LHCN-M2 (cell line): ENCODE measurements at regions not wholly inside any gene's neighbourhood (a gene's known extent, or its start where the extent isn't known, plus 50 kb on each side); places are given as distances from the start of the nearest gene placed in this dataset.
A peak's percentile ranks its signal among the peaks of the same experiment; 100 is the strongest.
"Not testable (repeated sequence)": the region's sequence is repeated elsewhere in the genome, so short reads cannot be mapped to it uniquely, and the experiment has no call there.

Experiments used
- DNase-seq: peaks from one replicate; pipeline ENCODE4 v3.0.0-alpha.2; 2012; ENCODE audit warnings: low read depth

GRCh38 chr10:4902571-4903011, 60.6 kb upstream of the AKR1C1 start:
- DNase-seq, result peak; percentile 35

GRCh38 chr10:4903126-4903525, 60.1 kb upstream of the AKR1C1 start:
- not testable (repeated sequence) for DNase-seq

GRCh38 chr10:4903675-4904074, 59.5 kb upstream of the AKR1C1 start:
- DNase-seq, result not testable (repeated sequence)

- no peak for DNase-seq
Measured at GRCh38 chr10:4909118-4909517, 54.1 kb upstream of the AKR1C1 start.
